Fibroblast of lung (primary cell): ENCODE measurements at regions not wholly inside any gene's neighbourhood (a gene's known extent, or its start where the extent isn't known, plus 50 kb on each side); places are given as distances from the start of the nearest gene placed in this dataset.

ENCODE experiments used
- DNase-seq, 2 donors: peaks; one replicate each; pipeline versions ENCODE4 v3.0.0 to v3.0.0-alpha.2; 2010; ENCODE audit warnings: low read depth in 2 of 2
- H2AFZ ChIP-seq: 2 replicates; pipeline ENCODE4 v1.5.1; 2012; ENCODE audit warnings: low read length, control low read depth, inconsistent platforms
- H3K27ac ChIP-seq: 2 replicates; pipeline ENCODE4 v1.5.1; 2011; ENCODE audit warnings: low read length, control low read depth; ENCODE audit not compliant: insufficient read depth
- H3K27me3 ChIP-seq: 2 replicates; pipeline ENCODE4 v1.5.1; 2011; ENCODE audit warnings: mild to moderate bottlenecking, low read length; ENCODE audit not compliant: control insufficient read depth, insufficient read depth
- H3K36me3 ChIP-seq: 2 replicates; pipeline ENCODE4 v1.5.1; 2011; ENCODE audit warnings: low read length; ENCODE audit not compliant: control insufficient read depth, insufficient read depth
- H3K4me1 ChIP-seq: 2 replicates; pipeline ENCODE4 v1.5.1; 2011; ENCODE audit warnings: low read length; ENCODE audit not compliant: control insufficient read depth, insufficient read depth; ENCODE audit errors: extremely low read depth
- H3K4me2 ChIP-seq: 2 replicates; pipeline ENCODE4 v1.5.1; 2011; ENCODE audit warnings: low read length, control low read depth; ENCODE audit not compliant: insufficient read depth; ENCODE audit errors: extremely low read depth
- H3K4me3 ChIP-seq, 4 experiments: fragments of 200-600 bp in 1 of 4; sonication (generic) in 1 of 4; replicated peaks in 1 of 4; 2 replicates each; pipeline ENCODE4 v1.5.1; 2011 to 2016; ENCODE audit warnings: low read length in 4 of 4, low read depth in 3 of 4, mild to moderate bottlenecking in 3 of 4, control low read depth in 2 of 4, inconsistent platforms in 1 of 4, mixed read lengths in 1 of 4; ENCODE audit not compliant: insufficient read depth in 1 of 4; ENCODE audit errors: control extremely low read depth in 1 of 4
- H3K79me2 ChIP-seq: 2 replicates; pipeline ENCODE4 v1.5.1; 2012; ENCODE audit warnings: mild to moderate bottlenecking, low read length, inconsistent platforms; ENCODE audit not compliant: control insufficient read depth, insufficient read depth
- H3K9ac ChIP-seq: 2 replicates; pipeline ENCODE4 v1.5.1; 2011; ENCODE audit warnings: mild to moderate bottlenecking, low read length, control low read depth; ENCODE audit not compliant: insufficient read depth
- H3K9me3 ChIP-seq: 2 replicates; pipeline ENCODE4 v1.5.1; 2012; ENCODE audit warnings: low read depth, low read length; ENCODE audit not compliant: control insufficient read depth, insufficient read depth
- H4K20me1 ChIP-seq: 2 replicates; pipeline ENCODE4 v1.5.1; 2011; ENCODE audit warnings: low read length; ENCODE audit not compliant: control insufficient read depth, insufficient read depth; ENCODE audit errors: extremely low read depth
- CTCF ChIP-seq, 2 donors: IDR thresholded peaks in 1 of 2; conservative IDR thresholded peaks in 1 of 2; 1 replicate in 1 of 2; 2 replicates in 1 of 2; pipeline ENCODE4 v1.5.1; 2011 to 2012; ENCODE audit warnings: low read length in 2 of 2, control low read depth in 1 of 2, inconsistent platforms in 1 of 2, low read depth in 1 of 2, mild to moderate bottlenecking in 1 of 2
- EZH2 ChIP-seq: IDR thresholded peaks from 2 replicates; pipeline ENCODE4 v1.5.1; 2012; ENCODE audit warnings: low read length, control low read depth, mild to moderate bottlenecking; ENCODE audit errors: missing control alignments

GRCh38 chr20:8082025-8082424 lies 50.0 kb upstream of the PLCB1 start:
- TF ChIP-seq CTCF (conservative IDR thresholded peaks at IDR 0.05 in 1 of 2, IDR thresholded peaks at IDR 0.05 in 1 of 2; ENCODE audit: low read depth in 1 of 2, low read length in 2 of 2), result peak; percentile 38 to 52
- no peak for TF ChIP-seq EZH2
- H3K27ac ChIP-seq, result no peak overlapping the region

More at GRCh38 chr20:8082025-8082424, 50.0 kb upstream of the PLCB1 start:
- Histone ChIP-seq H4K20me1 (no peaks in the 10 kb centered on the region), H3K4me2 (no peak overlapping the region), H3K79me2 (no peaks in the 10 kb centered on the region), H3K4me1 (no peaks in the 10 kb centered on the region), H2AFZ (no peak overlapping the region), H3K4me3 (no peak overlapping the region), H3K9ac (no peak overlapping the region), H3K27me3 (no peaks in the 10 kb centered on the region), H3K9me3 (no peaks in the 10 kb centered on the region), H3K36me3 (no peaks in the 10 kb centered on the region)
- peak in 1 of 2 donors; percentile 17 for DNase-seq
